GM12878 (cell line): ENCODE measurements at regions not wholly inside any gene's neighbourhood (a gene's known extent, or its start where the extent isn't known, plus 50 kb on each side); places are given as distances from the start of the nearest gene placed in this dataset.

ENCODE experiments used
- ATF7 ChIP-seq: fragments of 450-650 bp; IDR thresholded peaks from 2 replicates; pipeline ENCODE4 v1.6.1; 2016; ENCODE audit warnings: low read depth, mild to moderate bottlenecking
- BACH1 ChIP-seq: fragments of 450-650 bp; IDR thresholded peaks from 2 replicates; pipeline ENCODE4 v1.6.1; 2017; ENCODE audit warnings: mild to moderate bottlenecking, borderline replicate concordance
- BHLHE40 ChIP-seq, 2 experiments: fragments of 450-650 bp in 1 of 2; IDR thresholded peaks; 2 replicates each; pipeline ENCODE4 v1.6.1; 2011 to 2017; ENCODE audit warnings: low read depth in 2 of 2, borderline replicate concordance in 1 of 2, improper control_type of control experiment in 1 of 2, low read length in 1 of 2, mild to moderate bottlenecking in 1 of 2
- CBX3 ChIP-seq: fragments of 200-600 bp; sonication (generic); IDR thresholded peaks from 2 replicates; pipeline ENCODE4 v1.6.1; 2016; ENCODE audit warnings: low read depth, borderline replicate concordance
- CHD2 ChIP-seq: IDR thresholded peaks from 2 replicates; pipeline ENCODE4 v1.6.1; 2011; ENCODE audit warnings: low read depth, low read length, improper control_type of control experiment, borderline replicate concordance
- DPF2 ChIP-seq: fragments of 450-650 bp; IDR thresholded peaks from 2 replicates; pipeline ENCODE4 v1.6.1; 2017; ENCODE audit warnings: mild to moderate bottlenecking
- ESRRA ChIP-seq: IDR thresholded peaks from 2 replicates; pipeline ENCODE4 v1.6.1; 2012; ENCODE audit warnings: mild to moderate bottlenecking, low read length, improper control_type of control experiment
- JUND ChIP-seq: IDR thresholded peaks from 2 replicates; pipeline ENCODE4 v1.6.1; 2012; ENCODE audit warnings: low read depth, mild to moderate bottlenecking, low read length, improper control_type of control experiment, moderate library complexity
- NFIC ChIP-seq: IDR thresholded peaks from 2 replicates; pipeline ENCODE4 v1.6.1; 2012; ENCODE audit warnings: low read depth, mild to moderate bottlenecking, inconsistent platforms, low read length, moderate library complexity
- NKRF ChIP-seq: fragments of 450-650 bp; conservative IDR thresholded peaks from 2 replicates; pipeline ENCODE4 v1.6.1; 2017; ENCODE audit warnings: mild to moderate bottlenecking, moderate library complexity
- NRF1 ChIP-seq: conservative IDR thresholded peaks from 2 replicates; pipeline ENCODE4 v1.6.1; 2011; ENCODE audit warnings: mild to moderate bottlenecking, low read depth, low read length, improper control_type of control experiment
- PBX3 ChIP-seq: IDR thresholded peaks from 2 replicates; pipeline ENCODE4 v1.6.1; 2011; ENCODE audit warnings: mild to moderate bottlenecking, low read depth, low read length, moderate library complexity; ENCODE audit not compliant: insufficient replicate concordance
- PML ChIP-seq: IDR thresholded peaks from 2 replicates; pipeline ENCODE4 v1.6.1; 2012; ENCODE audit warnings: low read length, inconsistent platforms
- POU2F2 ChIP-seq: IDR thresholded peaks from 3 replicates; pipeline ENCODE4 v1.6.1; 2011; ENCODE audit warnings: low read depth, mild to moderate bottlenecking, low read length, borderline replicate concordance
- PRDM15 ChIP-seq: fragments of 450-650 bp; formaldehyde crosslinking; IDR thresholded peaks from 2 replicates; pipeline ENCODE4 v1.4.0; 2020; ENCODE audit warnings: mild to moderate bottlenecking, moderate library complexity
- SIX5 ChIP-seq: IDR thresholded peaks from 2 replicates; pipeline ENCODE4 v1.6.1; 2011; ENCODE audit warnings: mild to moderate bottlenecking, low read depth, low read length, moderate library complexity; ENCODE audit not compliant: severe bottlenecking
- SKIL ChIP-seq: fragments of 450-650 bp; IDR thresholded peaks from 2 replicates; pipeline ENCODE4 v1.6.1; 2017; ENCODE audit warnings: mild to moderate bottlenecking, low read depth, inconsistent platforms; ENCODE audit not compliant: poor library complexity, severe bottlenecking
- SREBF1 ChIP-seq: IDR thresholded peaks from 2 replicates; pipeline ENCODE4 v1.6.1; 2012; ENCODE audit warnings: mild to moderate bottlenecking, low read length
- SRF ChIP-seq, 2 experiments: IDR thresholded peaks; 2 replicates each; pipeline ENCODE4 v1.6.1; 2011; ENCODE audit warnings: low read depth in 2 of 2, low read length in 2 of 2, mild to moderate bottlenecking in 1 of 2, moderate library complexity in 1 of 2
- STAT3 ChIP-seq: IDR thresholded peaks from 2 replicates; pipeline ENCODE4 v1.6.1; 2011; ENCODE audit warnings: low read depth, low read length, improper control_type of control experiment
- YY1 ChIP-seq: IDR thresholded peaks from 2 replicates; pipeline ENCODE4 v1.6.1; 2011; ENCODE audit warnings: low read depth, mild to moderate bottlenecking, low read length
- ZBED1 ChIP-seq: IDR thresholded peaks from 2 replicates; pipeline ENCODE4 v1.6.1; 2016; ENCODE audit warnings: borderline replicate concordance
- ZNF24 ChIP-seq: fragments of 450-650 bp; IDR thresholded peaks from 2 replicates; pipeline ENCODE4 v1.6.1; 2017; ENCODE audit warnings: antibody characterized with exemption, mild to moderate bottlenecking
- ZSCAN29 ChIP-seq: fragments of 450-650 bp; IDR thresholded peaks from 2 replicates; pipeline ENCODE4 v1.6.1; 2017; ENCODE audit warnings: mild to moderate bottlenecking, moderate library complexity

- TF ChIP-seq BACH1 (no peak), NKRF (no peak), ESRRA (no peak), PML (no peak), ZBED1 (peak; percentile 74; the same call in 1 of the 2 replicates), DPF2 (peak; percentile 52; the same call in 1 of the 2 replicates), POU2F2 (0 out of 3 replicates have a peak, but pooled peaks have one; percentile 44), SRF (IDR thresholded peaks at IDR 0.05; ENCODE audit: low read depth in 2 of 2, low read length in 2 of 2) (0 out of 4 replicates have a peak, but pooled peaks of 1 of the 2 experiments have one; percentile 48), NRF1 (no peak), CBX3 (no peak), SREBF1 (no peak), BHLHE40 (IDR thresholded peaks at IDR 0.05; ENCODE audit: borderline replicate concordance in 1 of 2, low read depth in 2 of 2, low read length in 1 of 2) (0 out of 4 replicates have a peak, but pooled peaks of 1 of the 2 experiments have one; percentile 15), ATF7 (no peak), ZNF24 (no peak), SKIL (no peak), JUND (peak; percentile 29; the same call in 1 of the 2 replicates), PBX3 (no peak), SIX5 (no peak), YY1 (peak; percentile 42; the same call in 1 of the 2 replicates), ZSCAN29 (no peak), STAT3 (no peak), CHD2 (no peak), NFIC (peak; percentile 82), PRDM15 (CRISPR knock-in tag) (no peak)
These were observed 369.9 kb upstream of the FAM174A start (continued) for GRCh38 chr5:100165309-100165708.
